G401.6 (cell line): ENCODE measurements at regions not wholly inside any gene's neighbourhood (a gene's known extent, or its start where the extent isn't known, plus 50 kb on each side); places are given as distances from the start of the nearest gene placed in this dataset.
"Not testable (repeated sequence)": the region's sequence is repeated elsewhere in the genome, so short reads cannot be mapped to it uniquely, and the experiment has no call there.

Experiments used
- FAIRE-seq: peaks from 2 replicates; lab custom pipeline; 2012; peaks lifted over from hg19 to GRCh38; lab: Jason Lieb, UNC

GRCh38 chr9:2243666-2244555, 228.8 kb downstream of the SMARCA2 start:
- FAIRE-seq: no peak

GRCh38 chr9:2247340-2247739, 232.2 kb downstream of the SMARCA2 start:
- no peak for FAIRE-seq

- no peak for FAIRE-seq
Observed at GRCh38 chr9:2248768-2249265, 233.7 kb downstream of the SMARCA2 start.

- no peak for FAIRE-seq
Observed at GRCh38 chr9:2253636-2254580, 238.8 kb downstream of the SMARCA2 start.

GRCh38 chr9:2255128-2255527, 240.0 kb downstream of the SMARCA2 start:
- no peak for FAIRE-seq

GRCh38 chr9:2257248-2257929, 242.2 kb downstream of the SMARCA2 start:
- no peak for FAIRE-seq

GRCh38 chr9:2260417-2261306, 245.5 kb downstream of the SMARCA2 start:
- FAIRE-seq: no peak

GRCh38 chr9:2261421-2262103, 246.4 kb downstream of the SMARCA2 start:
- no peak for FAIRE-seq

GRCh38 chr9:2262386-2263071, 247.4 kb downstream of the SMARCA2 start:
- FAIRE-seq: no peak

- no peak for FAIRE-seq
Observed at GRCh38 chr9:2263111-2263510, 248.0 kb downstream of the SMARCA2 start.

- FAIRE-seq: no peak
Observed at GRCh38 chr9:2263665-2264064, 248.5 kb downstream of the SMARCA2 start.

GRCh38 chr9:2264081-2264480, 248.9 kb downstream of the SMARCA2 start:
- no peak for FAIRE-seq

- no peak for FAIRE-seq
Observed at GRCh38 chr9:2267181-2267745, 252.1 kb downstream of the SMARCA2 start.

- no peak for FAIRE-seq
Observed at GRCh38 chr9:2269778-2270177, 254.6 kb downstream of the SMARCA2 start.

GRCh38 chr9:2270565-2270964, 255.4 kb downstream of the SMARCA2 start:
- FAIRE-seq: no peak

GRCh38 chr9:2271426-2271825, 256.3 kb downstream of the SMARCA2 start:
- FAIRE-seq: no peak

- FAIRE-seq: no peak
Observed at GRCh38 chr9:2274762-2275161, 259.6 kb downstream of the SMARCA2 start.

- FAIRE-seq: no peak
Observed at GRCh38 chr9:2276296-2276695, 261.1 kb downstream of the SMARCA2 start.

- not testable (repeated sequence) for FAIRE-seq
Observed at GRCh38 chr9:2277133-2277532, 262.0 kb downstream of the SMARCA2 start.

GRCh38 chr9:2277644-2278043, 262.5 kb downstream of the SMARCA2 start:
- not testable (repeated sequence) for FAIRE-seq
